ENCODE measurements at regions not wholly inside any gene's neighbourhood (a gene's known extent, or its start where the extent isn't known, plus 50 kb on each side); places are given as distances from the start of the nearest gene placed in this dataset.

- Mint-ChIP-seq H3K4me3 (no peak overlapping the region), H3K4me1 (peaks cover 6% of the 10 kb centered on the region), H3K9me3 (no peaks in the 10 kb centered on the region), H3K36me3 (ENCODE audit: low read depth) (no peaks in the 10 kb centered on the region), H3K27me3 (ENCODE audit: insufficient read depth) (peaks cover 26% of the 10 kb centered on the region), H3K27ac (no peak overlapping the region)
- Histone ChIP-seq H3K4me3 (ENCODE audit: low read length) (no peak overlapping the region), H3K36me3 (ENCODE audit: control insufficient read depth, insufficient read depth, low read length) (no peaks in the 10 kb centered on the region), H3K4me1 (ENCODE audit: control insufficient read depth, insufficient read depth, low read length) (no peaks in the 10 kb centered on the region), H3K9ac (ENCODE audit: extremely low read depth, low read length, poor library complexity, severe bottlenecking) (no peak overlapping the region), H3K27me3 (ENCODE audit: control insufficient read depth, insufficient read depth, low read length, poor library complexity, severe bottlenecking) (peaks cover 21% of the 10 kb centered on the region), H3K9me3 (ENCODE audit: control insufficient read depth, low read length) (no peaks in the 10 kb centered on the region), H3K27ac (ENCODE audit: low read depth, low read length) (no peak overlapping the region)
- 96 to 97% methylated on average over 5 of the region's 5 CpGs for WGBS, 2 experiments (ENCODE audit: insufficient coverage in 1 of 2, insufficient read length in 1 of 2)
- TF ChIP-seq, protein P1, sequence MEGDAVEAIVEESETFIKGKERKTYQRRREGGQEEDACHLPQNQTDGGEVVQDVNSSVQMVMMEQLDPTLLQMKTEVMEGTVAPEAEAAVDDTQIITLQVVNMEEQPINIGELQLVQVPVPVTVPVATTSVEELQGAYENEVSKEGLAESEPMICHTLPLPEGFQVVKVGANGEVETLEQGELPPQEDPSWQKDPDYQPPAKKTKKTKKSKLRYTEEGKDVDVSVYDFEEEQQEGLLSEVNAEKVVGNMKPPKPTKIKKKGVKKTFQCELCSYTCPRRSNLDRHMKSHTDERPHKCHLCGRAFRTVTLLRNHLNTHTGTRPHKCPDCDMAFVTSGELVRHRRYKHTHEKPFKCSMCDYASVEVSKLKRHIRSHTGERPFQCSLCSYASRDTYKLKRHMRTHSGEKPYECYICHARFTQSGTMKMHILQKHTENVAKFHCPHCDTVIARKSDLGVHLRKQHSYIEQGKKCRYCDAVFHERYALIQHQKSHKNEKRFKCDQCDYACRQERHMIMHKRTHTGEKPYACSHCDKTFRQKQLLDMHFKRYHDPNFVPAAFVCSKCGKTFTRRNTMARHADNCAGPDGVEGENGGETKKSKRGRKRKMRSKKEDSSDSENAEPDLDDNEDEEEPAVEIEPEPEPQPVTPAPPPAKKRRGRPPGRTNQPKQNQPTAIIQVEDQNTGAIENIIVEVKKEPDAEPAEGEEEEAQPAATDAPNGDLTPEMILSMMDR (conservative IDR thresholded peaks at IDR 0.05) = no peak
- DNase-seq = no peak
These were observed 71.0 kb upstream of the CACHD1 start for GRCh38 chr1:64398936-64399335.

DNA sequence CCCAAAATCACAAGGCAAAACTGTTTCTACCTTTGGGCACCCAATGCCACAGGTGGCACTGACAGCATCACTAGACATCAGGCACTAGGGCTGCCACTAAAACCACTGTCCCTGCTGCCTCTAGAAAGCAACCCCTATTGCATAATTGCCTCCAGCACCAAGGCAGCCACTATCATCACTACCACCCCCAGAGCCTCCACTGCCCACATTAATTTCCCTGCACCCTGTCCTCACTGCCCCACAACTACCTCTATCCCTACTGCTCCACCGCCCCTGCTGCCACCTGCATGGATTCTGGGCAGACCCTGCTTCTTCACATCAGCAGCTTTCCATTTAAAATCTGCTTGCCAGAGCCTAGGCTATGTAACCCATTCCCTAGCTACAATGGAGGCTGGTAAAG is 68.6 kb upstream of the CACHD1 start:
- no peak for DNase-seq
- H3K9me3 Mint-ChIP-seq = no peaks in the 10 kb centered on the region

DNA sequence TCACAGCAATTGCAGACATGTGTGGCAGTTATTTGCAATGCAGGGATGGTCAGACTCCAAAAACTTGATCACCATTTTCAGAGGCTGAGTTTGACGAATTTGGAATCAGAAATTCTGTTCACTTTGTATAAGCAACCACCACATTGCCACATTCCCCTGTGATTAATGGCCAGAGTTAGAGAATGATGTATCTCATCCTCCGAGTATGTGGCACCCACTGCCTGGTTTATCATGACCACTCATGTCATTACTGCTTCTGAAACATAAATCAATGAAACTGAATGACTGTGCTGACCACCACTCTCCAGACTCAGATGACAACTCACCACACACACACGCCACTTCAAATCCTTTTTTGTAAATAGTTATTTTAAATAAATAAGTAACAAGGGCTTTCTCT is 66.6 kb upstream of the CACHD1 start:
- Histone ChIP-seq H3K4me1 (ENCODE audit: control insufficient read depth, insufficient read depth, low read length) (no peaks in the 10 kb centered on the region), H3K36me3 (ENCODE audit: control insufficient read depth, insufficient read depth, low read length) (no peaks in the 10 kb centered on the region), H3K4me3 (ENCODE audit: low read length) (no peak overlapping the region), H3K9ac (ENCODE audit: extremely low read depth, low read length, poor library complexity, severe bottlenecking) (no peak overlapping the region), H3K9me3 (ENCODE audit: control insufficient read depth, low read length) (no peaks in the 10 kb centered on the region), H3K27me3 (ENCODE audit: control insufficient read depth, insufficient read depth, low read length, poor library complexity, severe bottlenecking) (peaks cover 28% of the 10 kb centered on the region), H3K27ac (ENCODE audit: low read depth, low read length) (no peak overlapping the region)
- no peak overlapping the region for H3K4me3 Mint-ChIP-seq
- no peaks in the 10 kb centered on the region for H3K36me3 Mint-ChIP-seq (ENCODE audit: low read depth)
- H3K4me1 Mint-ChIP-seq = peaks cover 6% of the 10 kb centered on the region
- H3K27me3 Mint-ChIP-seq (ENCODE audit: insufficient read depth) = peaks cover 37% of the 10 kb centered on the region
- H3K9me3 Mint-ChIP-seq = no peaks in the 10 kb centered on the region
- TF ChIP-seq, protein P1 (conservative IDR thresholded peaks at IDR 0.05) = no peak
- 83 to 95% methylated on average over 1 to 2 of the region's 3 CpGs for WGBS, 2 experiments (ENCODE audit: insufficient coverage in 1 of 2, insufficient read length in 1 of 2)
- H3K27ac Mint-ChIP-seq = no peak overlapping the region
- DNase-seq = no peak

More for the DNA sequence above, 68.6 kb upstream of the CACHD1 start:
- H3K9ac ChIP-seq (ENCODE audit: extremely low read depth, low read length, poor library complexity, severe bottlenecking) = no peak overlapping the region
- no peaks in the 10 kb centered on the region for H3K9me3 ChIP-seq (ENCODE audit: control insufficient read depth, low read length)
- no peaks in the 10 kb centered on the region for H3K4me1 ChIP-seq (ENCODE audit: control insufficient read depth, insufficient read depth, low read length)
- H3K36me3 ChIP-seq (ENCODE audit: control insufficient read depth, insufficient read depth, low read length) = no peaks in the 10 kb centered on the region
- Mint-ChIP-seq H3K4me3 (no peak overlapping the region), H3K27ac (no peak overlapping the region), H3K4me1 (peaks cover 6% of the 10 kb centered on the region), H3K27me3 (ENCODE audit: insufficient read depth) (peaks cover 32% of the 10 kb centered on the region), H3K36me3 (ENCODE audit: low read depth) (no peaks in the 10 kb centered on the region)
- peaks cover 28% of the 10 kb centered on the region for H3K27me3 ChIP-seq (ENCODE audit: control insufficient read depth, insufficient read depth, low read length, poor library complexity, severe bottlenecking)
- H3K4me3 ChIP-seq (ENCODE audit: low read length) = no peak overlapping the region
- TF ChIP-seq, protein P1 (conservative IDR thresholded peaks at IDR 0.05) = no peak
- no peak overlapping the region for H3K27ac ChIP-seq (ENCODE audit: low read depth, low read length)
- 80 to 96% methylated on average over 1 of the region's 1 CpG for WGBS, 2 experiments (ENCODE audit: insufficient coverage in 1 of 2, insufficient read length in 1 of 2)

All from endodermal cell (in vitro differentiated cells).